GM13977 (cell line): ENCODE measurements at regions not wholly inside any gene's neighbourhood (a gene's known extent, or its start where the extent isn't known, plus 50 kb on each side); places are given as distances from the start of the nearest gene placed in this dataset.

Source experiments
- DNase-seq: peaks from one replicate; pipeline ENCODE4 v3.0.0; 2012; ENCODE audit warnings: low spot score
- CTCF ChIP-seq: IDR thresholded peaks from 2 replicates; pipeline ENCODE4 v1.5.1; 2012; ENCODE audit warnings: mild to moderate bottlenecking, control low read depth; ENCODE audit not compliant: insufficient read depth; ENCODE audit errors: extremely low read depth, missing control alignments
- in situ Hi-C: fragments of 300-500 bp; cut with MboI; formaldehyde crosslinking; loops from one replicate; pipeline ENCODE4 v1.12.0; 2022; ENCODE audit warnings: low sequenced_read_pairs, low pct_unique_long_range_greater_than_20kb, mixed read lengths, inconsistent platforms; ENCODE audit not compliant: unreplicated experiment

- in situ Hi-C loops: no loop called here
Measured at GRCh38 chr3:127478922-127479321, 111.6 kb downstream of the TPRA1 start.

GRCh38 chr3:127477396-127477795 is 113.1 kb downstream of the TPRA1 start:
- in situ Hi-C loops: no loop called here
- DNase-seq: no peak
- TF ChIP-seq CTCF: no peak

More at GRCh38 chr3:127478922-127479321, 111.6 kb downstream of the TPRA1 start:
- no peak for DNase-seq
- TF ChIP-seq CTCF: no peak

GRCh38 chr3:127476936-127477335 is 113.6 kb downstream of the TPRA1 start:
- in situ Hi-C loops: no loop called here
- no peak for DNase-seq
- TF ChIP-seq CTCF: no peak

GRCh38 chr3:127475975-127476705 is 114.4 kb downstream of the TPRA1 start:
- no peak for TF ChIP-seq CTCF
- in situ Hi-C loops: no loop called here
- no peak for DNase-seq

GRCh38 chr3:127475391-127475790 is 115.1 kb downstream of the TPRA1 start:
- DNase-seq: no peak
- in situ Hi-C loops: no loop called here
- no peak for TF ChIP-seq CTCF

- in situ Hi-C loops: no loop called here
- DNase-seq: peak; percentile 65
- peak; percentile 53 for TF ChIP-seq CTCF
Measured at GRCh38 chr3:127473244-127474024, 117.1 kb downstream of the TPRA1 start.
